Omental fat pad (tissue), 3 donors: ENCODE measurements at regions not wholly inside any gene's neighbourhood (a gene's known extent, or its start where the extent isn't known, plus 50 kb on each side); places are given as distances from the start of the nearest gene placed in this dataset.

Experiments
- ATAC-seq: fragments of 150-250 bp; one replicate; pipeline ENCODE4 v1.9.1; 2016; ENCODE audit warnings: mild to moderate bottlenecking, moderate library complexity; ENCODE audit not compliant: low FRiP score
- DNase-seq: peaks from one replicate; pipeline ENCODE4 v3.0.0-alpha.2; 2019; ENCODE audit warnings: low spot score
- CTCF ChIP-seq, 3 donors: fragments of 450-650 bp; IDR thresholded peaks; one replicate each; pipeline ENCODE4 v1.5.1; 2016 to 2017; ENCODE audit warnings: antibody characterized with exemption in 3 of 3, mild to moderate bottlenecking in 3 of 3, moderate library complexity in 2 of 3

DNA sequence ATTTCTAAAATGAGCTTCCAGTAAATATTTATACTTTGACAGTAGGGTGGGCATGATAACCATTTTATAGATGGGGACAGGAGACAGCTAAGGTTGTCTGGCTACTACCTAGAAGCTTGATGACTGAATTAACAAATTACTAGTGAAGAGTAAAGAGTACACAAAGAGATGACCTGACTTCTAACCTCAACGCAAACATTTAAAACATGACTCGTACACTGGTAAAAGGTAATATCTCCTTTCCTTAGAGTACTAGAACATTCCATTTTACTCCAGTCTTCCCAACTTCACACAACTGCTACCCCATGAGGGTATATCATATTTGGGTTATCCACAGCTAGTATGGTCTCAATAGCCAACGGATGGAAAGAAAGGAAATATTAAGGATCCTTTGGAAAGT is 258.9 kb downstream of the FOXO1 start:
- TF ChIP-seq CTCF (IDR thresholded peaks at IDR 0.05) = no peak
- ATAC-seq (no peak), DNase-seq (no peak)

GRCh38 chr13:40408602-40409001 is 257.8 kb downstream of the FOXO1 start:
- no peak for DNase-seq
- no peak for TF ChIP-seq CTCF (IDR thresholded peaks at IDR 0.05)
- no peak for ATAC-seq

GRCh38 chr13:40409278-40409677 is 257.2 kb downstream of the FOXO1 start:
- ATAC-seq (peak; percentile 22), DNase-seq (no peak)
- TF ChIP-seq CTCF (IDR thresholded peaks at IDR 0.05) = no peak

DNA sequence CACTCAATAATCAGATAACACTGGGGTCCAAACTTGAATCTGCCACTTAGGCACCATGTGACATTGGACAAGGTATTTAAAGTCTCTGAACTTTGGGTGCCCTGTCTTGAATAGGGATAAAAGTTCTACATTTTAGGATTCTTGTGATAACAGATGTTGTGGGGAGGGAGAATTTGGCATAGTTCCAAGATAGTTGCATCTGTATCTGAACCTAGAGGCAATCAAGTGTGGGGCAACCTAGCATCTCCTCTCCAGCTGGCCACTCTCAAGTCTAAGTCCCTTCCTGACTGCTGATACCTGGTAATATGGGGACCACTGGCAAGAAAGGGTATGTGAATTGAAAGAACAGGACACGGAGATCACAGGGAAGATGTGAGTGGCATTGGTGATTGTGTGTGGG is 256.1 kb downstream of the FOXO1 start:
- DNase-seq (no peak), ATAC-seq (no peak)
- TF ChIP-seq CTCF (IDR thresholded peaks at IDR 0.05) = no peak

- no peak for TF ChIP-seq CTCF (IDR thresholded peaks at IDR 0.05)
- ATAC-seq (no peak), DNase-seq (no peak)
These were observed 246.2 kb downstream of the FOXO1 start for GRCh38 chr13:40420160-40420740.

- DNase-seq (no peak), ATAC-seq (no peak)
- TF ChIP-seq CTCF (IDR thresholded peaks at IDR 0.05) = no peak
These were observed 243.7 kb downstream of the FOXO1 start for GRCh38 chr13:40422588-40423235.

DNA sequence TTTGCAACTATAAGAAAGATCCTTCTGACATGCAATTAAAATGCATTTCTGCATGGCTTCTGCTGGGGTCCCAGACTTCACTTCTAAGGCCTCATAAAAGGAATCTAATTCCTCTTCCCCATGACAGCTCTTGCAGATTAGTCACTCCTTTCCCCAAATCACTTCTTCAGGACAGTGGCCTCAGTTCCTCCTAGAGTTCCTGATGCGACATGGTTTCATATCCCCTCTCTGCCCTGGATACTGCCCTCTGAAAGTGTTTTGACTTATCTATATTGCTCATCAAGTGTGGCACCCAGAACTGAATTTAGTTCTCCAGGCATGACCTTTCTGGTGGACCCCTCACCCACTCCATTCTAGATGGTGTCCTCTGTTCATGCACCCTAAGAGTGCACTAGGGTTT is 238.1 kb downstream of the FOXO1 start:
- no peak for DNase-seq
- TF ChIP-seq CTCF (IDR thresholded peaks at IDR 0.05) = no peak
- no peak for ATAC-seq
